ENCODE measurements at regions not wholly inside any gene's neighbourhood (a gene's known extent, or its start where the extent isn't known, plus 50 kb on each side); places are given as distances from the start of the nearest gene placed in this dataset.
"Not testable (repeated sequence)": the region's sequence is repeated elsewhere in the genome, so short reads cannot be mapped to it uniquely, and the experiment has no call there.

DNA sequence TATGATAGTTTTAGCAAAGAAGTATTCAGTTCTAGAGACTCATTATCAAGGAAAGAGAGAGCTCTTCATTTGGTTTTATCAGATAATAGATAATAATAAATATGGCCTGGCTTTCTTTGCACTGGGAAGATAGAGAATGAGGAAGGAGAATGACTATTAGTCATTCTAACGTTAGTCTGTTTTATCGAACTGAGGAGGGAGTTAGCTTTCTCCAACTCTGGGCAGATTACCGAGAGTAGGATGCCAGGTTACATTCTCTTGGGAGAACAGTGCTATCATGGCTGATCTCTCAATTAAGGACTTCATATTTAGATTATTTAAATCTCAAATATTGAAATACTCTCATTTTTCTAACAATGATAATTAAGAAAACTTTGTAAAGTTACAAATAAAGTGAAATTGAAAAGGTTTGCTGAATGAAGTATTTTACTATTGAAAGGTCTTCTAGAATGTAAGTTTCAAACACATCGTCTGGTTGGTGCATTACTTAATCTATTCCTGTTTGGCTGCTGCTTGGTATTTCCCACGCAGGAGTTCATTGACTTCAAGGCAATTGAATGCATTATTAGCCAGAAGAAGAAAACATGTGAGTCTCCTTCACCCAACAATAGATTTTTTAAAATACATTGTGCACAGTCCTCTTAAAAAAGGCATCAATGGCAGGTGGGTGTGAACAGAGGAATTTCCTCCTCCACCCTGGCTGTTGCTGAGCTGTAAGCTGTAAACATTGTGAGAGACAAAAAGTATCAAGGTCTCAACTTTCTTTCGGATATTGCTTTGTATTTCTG is 140.8 kb downstream of the C9orf152 start:
- no peak for DNase-seq

GRCh38 chr9:110068212-110068611 is 139.7 kb downstream of the C9orf152 start:
- no peak for DNase-seq

- no peak for DNase-seq
Observed at GRCh38 chr9:110069326-110070248, 138.4 kb downstream of the C9orf152 start.

GRCh38 chr9:110072597-110073355 is 135.2 kb downstream of the C9orf152 start:
- DNase-seq = no peak

DNA sequence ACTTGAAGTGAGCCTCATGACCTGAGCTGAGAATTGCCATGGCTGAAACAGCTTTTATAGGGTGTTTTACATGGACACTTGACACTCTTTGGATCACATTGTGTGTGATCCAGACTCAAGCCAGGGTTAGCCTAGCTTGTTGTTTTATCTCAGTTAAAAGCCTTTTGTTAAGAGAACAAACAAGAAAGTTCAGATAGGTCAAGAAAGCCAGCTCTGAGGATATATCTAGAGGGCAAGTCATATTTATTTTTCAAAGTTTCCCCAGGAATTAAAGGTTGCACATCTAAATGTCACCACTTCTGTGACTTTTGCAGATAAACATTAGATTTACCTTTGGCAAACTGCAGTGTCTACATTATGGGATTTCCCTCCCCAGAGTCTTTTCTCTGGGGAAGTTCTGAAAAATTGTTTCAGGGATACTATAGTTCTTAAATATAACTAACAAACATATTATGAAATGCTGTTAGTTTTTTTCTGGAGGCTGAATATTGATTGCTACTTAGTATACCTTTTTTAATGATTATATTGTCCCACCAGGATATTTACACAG is 134.5 kb downstream of the C9orf152 start:
- no peak for DNase-seq

DNA sequence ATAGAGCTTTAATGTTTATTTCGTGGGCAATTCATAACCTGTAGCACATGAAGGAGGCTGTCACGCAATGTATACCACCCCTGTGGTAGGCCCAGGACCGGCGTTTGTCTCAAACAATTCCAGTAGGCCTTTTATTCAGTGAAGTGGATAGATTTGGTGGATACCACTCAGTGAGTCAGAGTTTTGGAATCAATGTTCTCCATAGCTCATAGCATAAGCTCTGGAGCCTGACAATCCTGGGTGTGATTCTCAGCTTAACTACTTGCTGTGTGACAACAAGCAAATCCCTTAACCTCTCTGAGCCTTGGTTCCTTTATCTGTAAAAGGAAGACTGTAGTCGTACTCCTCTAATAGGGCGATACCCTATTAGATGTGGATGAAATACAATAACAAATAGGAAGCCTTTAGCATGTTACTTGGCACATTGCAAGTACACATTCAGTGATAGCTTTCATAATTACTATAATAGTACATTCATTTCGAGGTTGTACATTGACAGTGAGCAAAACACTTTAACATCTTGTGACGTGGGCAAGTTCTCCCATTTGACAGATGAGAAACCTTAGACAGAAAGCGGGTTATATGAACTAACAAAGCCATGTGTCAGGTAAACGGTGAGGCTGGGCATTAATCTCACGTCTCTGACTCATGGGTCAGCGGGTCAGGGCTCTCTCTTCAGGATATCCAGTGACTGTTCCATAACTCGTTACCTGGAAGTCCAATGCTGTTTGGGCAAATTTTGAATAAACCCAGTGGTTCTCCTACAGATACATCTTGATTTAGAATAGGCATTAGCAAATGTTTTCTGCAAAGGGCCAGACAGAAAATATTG is 130.8 kb downstream of the C9orf152 start:
- no peak for DNase-seq

GRCh38 chr9:110077925-110078324 is 130.0 kb downstream of the C9orf152 start:
- no peak for DNase-seq

DNA sequence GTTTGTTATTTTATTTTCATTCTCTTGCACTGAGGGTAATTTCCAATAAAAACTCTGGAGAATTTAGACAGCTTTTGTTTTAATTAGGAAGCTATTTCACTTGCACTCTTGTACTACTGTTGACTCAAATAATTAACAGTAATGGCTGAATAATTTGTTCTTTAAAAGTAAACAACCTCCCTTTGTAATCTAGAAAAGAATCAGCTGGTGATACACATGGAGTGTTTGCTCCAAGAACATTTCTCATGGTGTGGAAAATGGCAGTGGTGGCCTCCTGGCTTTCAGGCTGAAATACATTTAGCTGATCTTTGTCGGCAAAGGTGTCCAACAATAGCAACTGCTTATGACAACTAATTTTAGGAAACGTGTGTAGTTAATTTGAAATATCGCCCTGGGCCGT is 129.4 kb downstream of the C9orf152 start:
- no peak for DNase-seq

DNA sequence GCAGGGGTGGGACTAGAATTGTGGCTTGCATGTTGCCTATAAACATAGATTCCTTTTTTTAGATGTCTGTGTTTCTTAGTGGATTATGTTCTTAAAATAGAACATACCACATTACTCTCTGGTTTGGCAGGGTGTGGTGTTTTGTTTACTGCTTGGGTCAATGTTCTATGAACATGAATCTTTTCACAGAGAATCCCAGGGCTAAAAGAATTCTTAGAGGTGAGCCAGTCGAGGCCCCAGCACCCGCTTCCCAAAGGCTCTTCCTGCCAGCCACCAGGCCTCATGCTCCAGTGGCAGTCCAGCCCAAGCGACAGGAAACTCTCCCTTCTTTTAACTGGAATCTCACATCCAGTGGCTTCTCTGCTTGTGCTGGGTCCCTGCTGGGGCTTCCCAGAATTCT is 126.6 kb downstream of the C9orf152 start:
- DNase-seq = no peak

DNA sequence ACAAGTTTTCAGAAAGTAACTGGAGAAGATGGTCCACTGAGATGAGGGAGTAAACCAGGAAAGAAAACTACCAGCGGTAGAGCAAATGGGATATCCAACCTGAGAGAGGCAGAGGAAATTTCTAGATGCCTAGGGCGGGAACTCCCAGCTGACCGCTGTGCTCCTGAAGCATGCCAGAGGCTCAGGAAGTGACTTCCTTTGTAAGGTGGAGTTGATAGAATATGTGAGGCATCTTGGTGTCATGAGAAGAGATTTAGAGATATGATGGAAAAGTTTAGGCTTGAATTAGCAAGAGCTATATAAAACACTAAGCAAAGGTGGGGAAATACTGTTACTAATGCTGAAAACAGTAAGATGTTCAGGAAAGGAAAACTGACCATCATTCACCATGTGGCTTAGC is 124.1 kb downstream of the C9orf152 start:
- no peak for DNase-seq

- no peak for DNase-seq
Observed at GRCh38 chr9:110086537-110086936, 121.4 kb downstream of the C9orf152 start.

- no peak for DNase-seq
Observed at GRCh38 chr9:110087605-110088004, 120.4 kb downstream of the C9orf152 start.

GRCh38 chr9:110088099-110088498 is 119.9 kb downstream of the C9orf152 start:
- no peak for DNase-seq

DNA sequence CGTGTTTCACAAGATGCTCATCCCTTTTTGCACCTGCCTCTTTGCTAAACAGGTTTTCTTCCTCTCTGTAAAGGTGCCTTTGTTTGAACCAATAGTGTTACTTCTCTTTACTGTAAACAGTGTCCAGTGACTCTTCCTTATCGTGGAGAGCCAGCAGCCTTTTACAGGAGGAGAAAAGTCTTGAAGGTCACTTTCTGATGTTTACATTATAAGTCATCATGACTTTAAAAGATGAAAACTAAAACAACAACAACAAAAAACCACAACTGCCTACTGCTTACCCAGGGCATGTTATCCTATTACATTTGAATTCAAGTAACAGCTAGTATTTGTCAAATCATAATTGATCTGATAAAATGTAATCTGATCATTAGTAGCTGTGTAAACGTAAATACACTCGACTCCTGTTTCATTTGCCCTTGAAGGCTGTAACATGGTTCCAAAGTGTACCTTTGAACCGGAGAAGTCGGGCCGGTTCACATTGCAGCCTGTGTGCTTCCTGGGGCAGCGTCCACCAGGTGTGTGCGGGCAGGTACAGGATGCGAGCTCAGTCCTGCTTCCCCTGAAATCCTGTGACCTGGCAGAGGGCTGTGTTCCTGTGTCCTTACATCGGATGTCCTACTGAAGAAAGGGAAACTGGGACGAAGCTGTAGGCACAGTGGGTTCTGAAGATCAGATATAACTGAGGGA is 118.1 kb downstream of the C9orf152 start:
- no peak for DNase-seq

- no peak for DNase-seq
Observed at GRCh38 chr9:110092792-110093191, 115.2 kb downstream of the C9orf152 start.

DNA sequence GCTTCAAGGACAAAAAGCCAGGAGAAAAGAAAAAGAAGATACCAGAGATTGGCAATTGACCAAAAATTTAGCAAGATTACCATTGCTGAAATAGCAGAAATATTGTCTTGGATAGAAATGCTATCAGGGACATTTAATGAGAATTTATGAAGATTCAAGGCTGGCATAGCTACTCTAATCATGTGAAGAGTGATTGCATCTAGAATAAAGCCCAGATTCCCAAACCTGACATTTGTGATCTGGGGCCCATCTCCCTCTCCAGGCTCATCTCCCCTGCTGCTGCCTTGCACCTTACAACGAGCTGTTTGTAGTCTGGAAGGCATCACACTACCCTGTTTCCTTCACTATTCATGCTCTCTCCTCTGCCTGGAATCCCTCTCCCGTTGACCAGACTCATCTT is 114.5 kb downstream of the C9orf152 start:
- DNase-seq = no peak

DNA sequence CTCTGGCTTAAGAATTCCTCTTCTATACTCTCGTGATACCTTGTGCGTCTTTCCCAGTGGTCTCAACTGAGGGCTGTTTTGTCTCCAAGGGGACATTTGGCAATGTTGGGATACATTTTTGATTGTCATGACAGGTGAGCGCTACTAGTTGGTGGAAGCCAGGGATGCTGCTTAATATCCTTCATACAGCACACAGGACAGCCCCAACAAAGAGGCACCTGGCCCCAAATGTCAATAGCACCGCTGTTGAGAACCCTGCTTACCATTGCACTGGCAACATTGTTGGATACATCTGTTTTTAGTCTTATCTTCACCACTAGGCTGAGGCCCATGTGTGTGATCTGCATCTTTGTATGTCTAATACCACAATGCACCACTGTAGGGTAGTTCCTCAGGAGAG is 114.1 kb downstream of the C9orf152 start:
- no peak for DNase-seq

DNA sequence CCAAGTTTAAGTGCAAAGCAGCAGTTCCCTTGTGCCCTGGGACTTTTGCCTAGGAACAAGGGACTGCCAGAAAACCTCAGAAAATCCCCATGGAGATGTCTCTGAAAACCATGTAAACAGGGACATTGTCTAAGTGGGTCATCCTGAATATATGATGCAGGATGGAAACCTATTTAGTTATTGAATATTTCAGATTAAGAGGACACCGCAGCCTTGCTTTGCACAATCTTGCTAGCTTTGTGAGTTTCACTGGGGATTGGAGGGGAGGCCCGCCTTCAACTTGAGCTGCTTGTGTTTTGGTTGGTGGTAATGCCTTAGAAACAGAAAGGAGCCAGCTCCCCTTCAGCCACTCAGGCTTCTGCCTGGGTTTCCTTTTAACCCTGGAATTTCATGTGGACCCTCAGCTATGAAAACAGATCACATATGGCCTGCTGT is 112.8 kb downstream of the C9orf152 start:
- DNase-seq = no peak

DNA sequence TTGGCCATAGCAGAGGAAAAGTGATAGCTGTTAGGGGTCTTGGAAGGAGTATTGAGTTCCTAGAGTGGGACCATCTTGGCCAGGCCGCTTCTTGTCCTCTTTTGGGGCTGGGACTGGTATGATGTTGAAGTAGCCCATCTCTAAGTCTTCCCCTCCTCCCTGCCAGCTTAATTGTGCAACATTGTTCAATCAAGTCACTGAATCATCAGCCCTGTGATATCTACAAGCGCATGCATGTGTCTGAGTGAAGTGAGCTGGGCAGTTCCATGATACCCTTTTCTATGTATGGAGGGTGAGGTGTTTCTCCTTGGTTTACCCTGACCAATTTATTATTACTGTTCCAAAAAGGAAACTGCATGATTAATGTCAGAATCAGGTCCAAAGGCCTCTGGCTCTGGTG is 112.2 kb downstream of the C9orf152 start:
- DNase-seq = no peak

DNA sequence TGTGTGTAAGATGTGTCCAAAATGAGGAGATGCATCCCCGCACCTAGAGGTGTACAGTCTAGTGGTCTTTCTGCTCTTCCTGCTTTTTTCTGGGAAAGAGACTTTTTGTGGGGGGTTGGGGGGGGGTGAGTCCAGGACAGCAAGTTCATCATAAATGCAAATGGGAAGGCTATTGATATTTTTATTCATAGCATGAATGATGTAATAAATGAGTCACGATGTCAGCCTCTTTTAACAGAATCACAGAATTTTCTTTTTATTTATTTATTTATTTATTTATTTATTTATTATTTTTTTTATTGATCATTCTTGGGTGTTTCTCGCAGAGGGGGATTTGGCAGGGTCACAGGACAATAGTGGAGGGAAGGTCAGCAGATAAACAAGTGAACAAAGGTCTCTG is 111.3 kb downstream of the C9orf152 start:
- not testable (repeated sequence) for DNase-seq
